SK-N-SH treated with all-trans-retinoic acid at 6 μM for 48 hours (cell line): ENCODE measurements at regions not wholly inside any gene's neighbourhood (a gene's known extent, or its start where the extent isn't known, plus 50 kb on each side); places are given as distances from the start of the nearest gene placed in this dataset.

Experiments
- ARNTL ChIP-seq: fragments of 450-650 bp; formaldehyde crosslinking; IDR thresholded peaks from 2 replicates; pipeline ENCODE4 v1.5.0; 2020; ENCODE audit warnings: low read depth, mild to moderate bottlenecking, moderate library complexity, borderline replicate concordance
- CSRNP3 ChIP-seq: fragments of 250-450 bp; sonication (Bioruptor Pico); IDR thresholded peaks from 2 replicates; pipeline ENCODE4 v1.5.1; 2021; ENCODE audit warnings: mild to moderate bottlenecking, moderate library complexity
- OSR1 ChIP-seq: fragments of 250-450 bp; sonication (Bioruptor Pico); IDR thresholded peaks from 2 replicates; pipeline ENCODE4 v1.8.0; 2022; ENCODE audit warnings: moderate library complexity, mild to moderate bottlenecking, inconsistent platforms
- ZNF8 ChIP-seq: fragments of 450-650 bp; formaldehyde crosslinking; IDR thresholded peaks from 2 replicates; pipeline ENCODE4 v1.5.0; 2020; ENCODE audit warnings: mild to moderate bottlenecking, moderate library complexity

- no peak for TF ChIP-seq OSR1 (CRISPR knock-in tag)
- no peak for TF ChIP-seq ZNF8 (CRISPR knock-in tag)
- no peak for TF ChIP-seq CSRNP3
- TF ChIP-seq ARNTL (CRISPR knock-in tag), result no peak
These were observed 209.5 kb upstream of the HAAO start for GRCh38 chr2:43001787-43002468.
